NCI-H146 treated with DMSO at 0.1 percent for 48 hours (cell line): ENCODE measurements at regions not wholly inside any gene's neighbourhood (a gene's known extent, or its start where the extent isn't known, plus 50 kb on each side); places are given as distances from the start of the nearest gene placed in this dataset.

Experiments used
- DNase-seq: peaks from one replicate; lab custom pipeline; 2025; ENCODE audit not compliant: unreplicated experiment; lab: John Stamatoyannopoulos, UW

DNA sequence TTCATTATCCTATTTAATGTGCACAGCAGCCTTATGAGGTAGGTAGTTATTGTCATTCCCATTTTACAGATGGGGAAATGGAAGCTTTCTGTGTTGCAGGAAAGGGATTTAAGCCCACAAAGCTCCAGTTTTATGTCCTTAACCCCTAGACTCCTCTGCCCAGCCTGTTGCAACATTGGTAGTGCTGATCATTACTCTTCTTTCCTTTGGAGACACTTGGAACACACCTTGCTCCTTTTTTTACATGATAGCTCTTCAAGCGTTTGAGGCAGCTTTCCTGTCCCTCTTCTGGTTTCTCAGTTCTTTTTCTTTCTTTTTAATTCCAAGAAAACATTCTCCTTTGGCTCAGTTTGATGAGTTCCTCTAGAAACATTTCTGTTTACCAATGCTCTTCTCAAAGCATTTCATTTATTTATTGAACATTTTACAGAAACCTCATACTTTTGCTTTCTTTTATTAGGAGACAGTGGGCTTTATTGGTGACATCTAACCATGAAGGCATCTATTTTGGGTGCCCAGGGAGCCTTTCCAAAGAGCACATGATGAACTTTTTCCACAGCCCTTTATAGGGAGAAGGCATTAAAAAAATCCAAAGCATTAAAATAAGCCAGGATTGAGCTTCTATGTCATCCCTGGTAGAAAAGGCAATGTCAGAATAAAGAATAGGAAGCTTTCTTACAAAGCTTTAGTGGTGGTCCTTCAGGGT, 218.0 kb downstream of the TMEM38B start:
- no peak for DNase-seq

- no peak for DNase-seq
Observed at GRCh38 chr9:105912863-105913516, 218.6 kb downstream of the TMEM38B start.

DNA sequence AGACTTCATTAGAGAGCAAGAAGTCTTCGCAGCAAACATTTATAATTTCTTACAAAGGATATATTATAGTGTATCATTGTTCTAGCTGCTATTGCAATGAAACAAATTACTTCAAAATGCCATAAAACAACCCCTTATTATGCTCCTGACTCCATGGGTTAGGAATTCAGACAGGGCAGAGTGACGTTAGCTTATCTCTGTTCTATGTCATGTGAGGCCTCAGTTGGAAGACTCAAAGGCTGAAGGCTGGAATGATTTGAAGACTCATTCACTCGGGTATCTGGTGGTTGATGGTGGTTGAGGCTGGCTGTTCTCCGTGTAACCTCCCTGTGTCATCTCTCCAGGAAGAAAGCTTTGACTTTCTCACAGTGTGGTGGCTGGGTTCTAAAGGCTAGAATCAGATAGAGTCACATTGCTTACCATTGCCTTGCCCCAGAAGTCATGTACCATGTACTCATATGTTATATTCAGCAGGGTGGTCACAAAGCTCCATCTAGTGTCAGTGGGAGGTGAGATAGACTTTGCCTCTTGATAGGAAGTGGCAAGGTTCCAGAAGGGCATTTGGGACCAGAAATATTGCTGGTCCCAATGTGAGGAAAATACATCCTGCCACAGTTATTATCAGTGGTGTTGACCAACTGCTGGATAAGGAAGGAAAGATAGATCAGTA, 226.9 kb downstream of the TMEM38B start:
- DNase-seq, result no peak

DNA sequence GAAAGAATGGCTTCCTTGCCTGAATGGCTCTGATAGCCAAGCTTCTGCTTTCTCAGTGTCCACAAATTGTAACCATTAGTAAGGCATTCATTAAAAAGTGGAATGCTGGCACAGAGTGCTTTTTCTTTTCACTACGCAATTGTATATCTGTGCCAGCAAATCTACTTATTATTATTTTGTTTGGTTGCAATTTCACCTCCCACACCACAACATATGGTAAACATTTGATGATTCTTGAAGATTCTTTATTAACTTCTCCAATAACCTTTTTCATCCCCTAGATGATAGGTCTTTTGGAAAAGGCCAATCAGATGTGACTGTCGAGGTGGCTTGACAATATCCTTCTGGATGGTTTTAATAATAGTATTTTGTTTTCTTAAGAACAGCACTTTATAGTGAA, 234.1 kb downstream of the TMEM38B start:
- no peak for DNase-seq

DNA sequence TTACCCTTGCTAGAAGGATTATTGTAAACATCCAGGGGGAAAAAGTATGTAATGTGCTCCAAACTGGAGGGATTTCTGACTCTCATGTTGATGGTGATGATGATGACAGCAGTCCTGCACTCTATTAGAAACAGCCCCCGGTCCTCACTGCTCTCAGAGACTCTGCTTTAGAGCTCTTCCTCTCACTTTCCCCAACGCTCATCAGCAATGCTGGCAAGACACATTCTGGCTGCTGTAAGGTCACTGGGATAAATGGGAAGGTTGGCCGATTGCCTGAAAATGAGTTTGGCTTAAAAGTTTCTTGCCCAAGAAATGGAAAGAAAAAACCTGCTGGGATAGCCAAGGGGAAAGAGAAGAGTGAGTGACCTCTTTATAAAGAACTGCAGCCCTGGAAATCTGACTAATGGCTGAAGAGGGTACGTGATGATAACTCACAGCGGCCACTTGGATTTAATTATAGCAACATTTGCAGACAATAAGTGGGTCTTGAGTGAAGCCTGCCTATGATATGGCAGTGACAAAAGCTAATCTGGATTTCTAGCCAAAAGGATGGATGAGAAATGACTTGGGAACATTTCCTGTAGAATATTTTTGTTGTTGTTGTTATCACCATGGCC, 235.8 kb downstream of the TMEM38B start:
- DNase-seq, result no peak

- DNase-seq, result no peak
Observed at GRCh38 chr9:105932276-105932675, 237.9 kb downstream of the TMEM38B start.

DNA sequence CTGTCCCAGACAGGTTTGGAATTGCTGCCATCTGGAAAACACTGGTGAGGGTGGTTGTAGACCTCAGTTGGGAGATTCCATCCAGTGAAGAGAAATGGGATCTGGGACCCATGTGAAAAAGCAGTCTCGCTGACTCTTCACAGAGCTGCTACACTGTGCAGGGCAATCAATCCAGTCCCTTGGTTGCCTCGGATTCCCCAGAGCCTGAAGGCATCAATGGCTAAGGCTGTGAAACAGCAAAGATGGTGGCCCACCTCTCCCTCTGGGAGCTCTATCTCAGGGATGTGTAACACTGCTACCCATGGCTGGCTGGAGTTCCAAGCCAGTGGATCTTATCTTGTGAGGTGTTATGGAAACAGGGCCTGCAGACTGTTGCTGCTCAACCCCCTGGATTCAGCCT, 256.1 kb downstream of the TMEM38B start:
- no peak for DNase-seq

GRCh38 chr9:105950894-105951293, 256.6 kb downstream of the TMEM38B start:
- no peak for DNase-seq

- no peak for DNase-seq
Observed at GRCh38 chr9:105954517-105954916, 260.2 kb downstream of the TMEM38B start.

GRCh38 chr9:105957830-105958229, 263.5 kb downstream of the TMEM38B start:
- no peak for DNase-seq

- no peak for DNase-seq
Observed at GRCh38 chr9:105958587-105958986, 264.2 kb downstream of the TMEM38B start.

DNA sequence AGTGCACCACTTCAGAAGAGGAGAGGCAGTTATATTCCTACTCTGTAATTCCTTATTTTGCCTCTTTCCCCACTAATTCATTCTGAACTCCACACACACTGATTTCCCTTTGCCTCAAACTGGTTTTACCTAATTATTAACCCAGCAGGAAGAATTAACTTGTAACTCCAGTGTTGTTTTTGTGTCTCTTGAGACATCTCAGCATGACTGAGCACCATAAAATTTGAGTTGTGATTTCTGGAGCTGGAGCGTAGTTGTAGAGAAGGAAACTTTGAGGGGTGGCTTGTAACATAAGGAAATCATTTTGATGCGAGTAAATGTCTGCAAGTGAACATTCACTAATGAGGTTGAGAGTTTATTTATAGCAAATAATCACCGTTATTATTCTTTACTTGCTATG, 265.2 kb downstream of the TMEM38B start:
- no peak for DNase-seq

DNA sequence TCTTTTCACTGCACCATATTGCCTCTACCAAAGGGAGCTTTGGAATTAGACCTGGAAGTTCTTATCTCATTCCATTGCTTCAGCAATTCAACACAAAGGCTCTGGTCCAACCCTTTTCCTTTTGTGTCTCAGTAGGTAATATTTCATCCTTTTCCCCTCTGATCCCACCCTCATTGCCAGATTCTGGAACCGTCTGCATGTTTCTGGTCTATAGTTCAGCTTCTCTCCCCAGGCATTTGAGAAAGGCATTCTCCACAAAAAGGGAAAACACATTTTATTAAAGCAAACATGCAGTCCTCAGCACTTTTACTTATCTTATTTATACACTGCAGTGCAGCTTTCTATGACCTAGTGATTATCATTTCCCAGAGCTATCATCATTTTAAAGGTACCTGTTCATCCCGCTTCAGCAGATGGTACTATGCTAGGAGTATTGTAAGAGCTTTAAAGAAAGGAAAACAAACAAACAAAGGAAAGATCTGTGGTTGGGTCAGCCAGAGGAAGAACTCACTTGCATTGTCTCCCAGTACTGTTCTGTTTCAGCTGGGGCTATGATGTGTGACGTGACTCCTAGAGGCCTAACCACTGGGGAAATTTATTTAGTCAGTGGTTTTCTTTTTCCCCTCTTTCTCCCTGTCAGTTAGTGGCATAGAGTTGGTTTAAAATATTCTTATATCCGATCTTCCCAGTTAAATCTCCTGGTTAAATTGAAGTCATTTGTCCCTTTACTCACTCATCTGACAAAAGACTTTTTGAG, 269.2 kb downstream of the TMEM38B start:
- DNase-seq, result no peak

DNA sequence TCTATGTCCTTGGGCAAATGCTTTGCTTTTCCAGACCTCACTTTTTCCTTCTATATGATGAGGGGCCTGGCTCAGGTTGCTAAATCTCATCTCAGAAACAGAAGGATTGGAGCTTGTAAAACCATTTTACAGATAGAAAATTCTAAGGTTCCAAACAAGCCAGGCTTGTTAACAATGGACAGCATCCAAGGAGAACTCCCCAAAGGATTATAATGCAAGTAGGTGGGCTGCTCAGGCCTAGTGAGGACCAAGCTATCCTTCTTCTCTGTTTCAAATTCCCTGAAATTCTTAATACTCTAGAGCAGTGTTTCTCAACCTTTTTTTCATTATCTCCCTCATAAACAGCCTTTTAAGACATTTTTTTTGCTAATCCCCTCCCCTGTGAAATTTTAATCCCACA, 269.8 kb downstream of the TMEM38B start:
- no peak for DNase-seq

GRCh38 chr9:105966834-105967233, 272.5 kb downstream of the TMEM38B start:
- DNase-seq, result no peak

- no peak for DNase-seq
Observed at GRCh38 chr9:105967248-105967647, 272.9 kb downstream of the TMEM38B start.

DNA sequence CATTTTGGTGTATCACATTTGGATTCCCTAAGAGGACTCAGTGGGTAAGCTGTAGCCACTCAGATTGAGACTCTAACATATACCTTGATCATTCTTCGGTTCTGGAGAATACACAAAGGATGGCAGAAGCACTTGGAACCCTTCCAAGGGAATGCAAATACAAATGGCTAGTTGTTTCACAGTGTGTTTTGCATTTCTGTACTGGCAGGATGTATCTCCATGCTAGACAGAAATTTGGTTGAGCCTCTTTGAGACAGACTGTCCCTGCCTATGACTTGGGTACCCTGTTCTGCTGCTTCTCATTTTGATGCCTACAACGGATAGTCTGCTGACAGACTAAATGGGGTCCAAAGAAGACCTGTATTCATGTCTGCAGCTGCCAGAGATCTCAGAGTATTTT, 273.5 kb downstream of the TMEM38B start:
- DNase-seq, result no peak

DNA sequence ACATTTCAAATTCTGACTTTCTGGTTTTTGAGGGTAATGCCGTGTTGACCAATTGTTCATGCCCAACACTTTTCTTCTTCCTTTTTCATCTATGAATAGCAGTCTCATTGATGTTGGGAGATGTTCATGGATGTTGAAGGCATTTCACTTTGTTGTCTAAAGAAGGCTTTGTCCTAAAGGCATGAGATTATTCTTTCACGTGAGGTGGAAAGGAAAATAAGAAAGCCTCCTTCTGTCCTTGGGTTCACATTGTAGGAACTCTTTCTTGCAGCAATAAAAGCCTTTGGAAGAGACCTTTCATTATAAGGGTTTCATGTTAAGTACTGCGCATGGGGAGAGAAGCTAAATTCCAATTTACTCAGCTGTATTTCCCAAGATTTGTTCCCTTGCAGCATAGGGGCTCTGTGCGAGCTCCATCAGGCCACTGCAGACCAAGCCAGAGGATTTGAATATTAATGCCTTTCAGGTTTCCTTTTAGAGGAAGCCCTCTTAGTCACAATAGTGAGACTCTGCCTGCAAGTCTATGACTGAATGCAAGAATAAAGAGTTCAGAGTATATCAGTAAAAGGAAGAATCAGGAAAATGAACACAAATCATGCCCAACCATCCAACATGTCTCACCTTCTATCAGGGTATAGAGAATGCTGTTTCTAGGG, 274.6 kb downstream of the TMEM38B start:
- DNase-seq, result no peak

DNA sequence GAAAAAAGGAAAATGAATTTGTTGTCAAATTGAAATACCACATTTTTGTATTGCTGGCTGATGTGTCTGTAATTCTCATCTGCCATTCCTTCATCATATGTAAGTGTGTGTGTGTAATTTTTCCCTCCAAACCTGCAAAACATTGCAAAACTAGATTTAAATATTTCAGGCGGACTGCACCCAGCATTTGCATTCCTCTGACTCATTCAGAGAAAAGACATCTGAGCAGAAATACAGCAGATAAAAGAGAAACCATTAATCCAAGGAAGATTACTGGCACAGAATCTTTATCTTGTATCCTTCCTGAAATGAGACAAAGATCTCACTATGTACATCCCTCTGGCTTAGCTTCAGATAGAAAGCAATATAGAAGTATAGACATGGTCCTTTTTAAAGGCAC, 275.3 kb downstream of the TMEM38B start:
- no peak for DNase-seq

DNA sequence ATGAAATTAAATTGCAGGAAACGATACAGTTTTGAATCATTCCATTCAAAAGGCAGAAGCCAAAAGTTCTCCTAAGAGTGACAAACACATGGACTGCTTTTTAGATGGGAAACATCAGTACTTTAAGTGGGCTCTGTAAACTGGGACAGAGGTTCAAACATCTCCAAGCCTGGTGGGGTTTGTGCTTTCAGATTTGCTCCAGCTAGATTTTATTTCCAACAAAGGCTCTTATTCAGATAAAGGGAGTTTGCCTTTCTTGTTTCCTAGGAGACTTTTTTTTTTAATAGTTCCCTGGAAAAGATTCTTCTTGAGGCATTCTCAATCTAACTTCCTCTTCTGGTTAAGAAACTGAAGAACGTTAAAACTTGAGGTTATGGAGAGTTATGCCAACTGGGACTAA, 277.6 kb downstream of the TMEM38B start:
- DNase-seq, result no peak
